Fibroblast of lung (primary cell): ENCODE measurements at regions not wholly inside any gene's neighbourhood (a gene's known extent, or its start where the extent isn't known, plus 50 kb on each side); places are given as distances from the start of the nearest gene placed in this dataset.

ENCODE experiments used
- CTCF ChIP-seq, 2 donors: IDR thresholded peaks in 1 of 2; conservative IDR thresholded peaks in 1 of 2; 1 replicate in 1 of 2; 2 replicates in 1 of 2; pipeline ENCODE4 v1.5.1; 2011 to 2012; ENCODE audit warnings: low read length in 2 of 2, control low read depth in 1 of 2, inconsistent platforms in 1 of 2, low read depth in 1 of 2, mild to moderate bottlenecking in 1 of 2
- EZH2 ChIP-seq: IDR thresholded peaks from 2 replicates; pipeline ENCODE4 v1.5.1; 2012; ENCODE audit warnings: low read length, control low read depth, mild to moderate bottlenecking; ENCODE audit errors: missing control alignments

- TF ChIP-seq EZH2 (no peak), CTCF (conservative IDR thresholded peaks at IDR 0.05 in 1 of 2, IDR thresholded peaks at IDR 0.05 in 1 of 2; ENCODE audit: low read depth in 1 of 2, low read length in 2 of 2) (no peak)
Measured at GRCh38 chr15:25134546-25134945, 179.8 kb downstream of the SNRPN start.
